Mesothelial cell of epicardium (in vitro differentiated cells): ENCODE measurements at regions not wholly inside any gene's neighbourhood (a gene's known extent, or its start where the extent isn't known, plus 50 kb on each side); places are given as distances from the start of the nearest gene placed in this dataset.

Experiments used
- DNase-seq, 2 experiments: peaks; one replicate each; pipeline ENCODE4 v3.0.0; 2021; ENCODE audit warnings: low spot score in 2 of 2; ENCODE audit not compliant: unreplicated experiment in 2 of 2
- H3K27ac Mint-ChIP-seq: 2 replicates; pipeline ENCODE4 v1.8.0; 2021; ENCODE audit warnings: mixed read lengths
- H3K27me3 Mint-ChIP-seq: 2 replicates; pipeline ENCODE4 v1.8.0; 2021; ENCODE audit warnings: low read depth, mixed read lengths
- H3K36me3 Mint-ChIP-seq: 2 replicates; pipeline ENCODE4 v1.8.0; 2021; ENCODE audit warnings: mixed read lengths
- H3K4me1 Mint-ChIP-seq: 2 replicates; pipeline ENCODE4 v1.8.0; 2021; ENCODE audit warnings: mixed read lengths
- H3K4me3 Mint-ChIP-seq: 2 replicates; pipeline ENCODE4 v1.8.0; 2021; ENCODE audit warnings: mild to moderate bottlenecking, moderate library complexity, mixed read lengths
- H3K9me3 Mint-ChIP-seq: 2 replicates; pipeline ENCODE4 v1.8.0; 2021; ENCODE audit warnings: mixed read lengths
- TF ChIP-seq, protein P1 (sequence below): fragments of 200-600 bp; sonication (generic); IDR thresholded peaks from one replicate; pipeline ENCODE4 v1.5.0; 2021; ENCODE audit warnings: antibody characterized with exemption; ENCODE audit not compliant: unreplicated experiment

DNA sequence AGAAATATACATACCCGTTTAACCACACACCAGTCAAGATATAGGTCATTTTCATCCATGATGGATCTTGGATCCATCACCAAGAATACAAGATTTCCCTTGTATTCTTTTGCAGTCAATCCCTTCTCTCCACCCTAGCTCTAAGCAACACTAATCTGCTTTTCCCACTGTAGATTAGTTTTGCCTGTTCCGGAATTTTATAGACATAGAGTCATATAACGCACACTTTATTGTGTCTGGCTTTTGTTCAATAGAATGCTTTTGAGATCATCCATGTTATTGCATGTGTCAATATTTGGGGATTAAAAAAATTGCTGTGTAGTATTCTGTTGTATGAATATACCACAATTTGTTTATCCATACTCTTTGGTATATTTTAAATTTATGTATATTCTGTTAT, 235.6 kb upstream of the BCOR start:
- DNase-seq, result no peak
- TF ChIP-seq, protein P1, sequence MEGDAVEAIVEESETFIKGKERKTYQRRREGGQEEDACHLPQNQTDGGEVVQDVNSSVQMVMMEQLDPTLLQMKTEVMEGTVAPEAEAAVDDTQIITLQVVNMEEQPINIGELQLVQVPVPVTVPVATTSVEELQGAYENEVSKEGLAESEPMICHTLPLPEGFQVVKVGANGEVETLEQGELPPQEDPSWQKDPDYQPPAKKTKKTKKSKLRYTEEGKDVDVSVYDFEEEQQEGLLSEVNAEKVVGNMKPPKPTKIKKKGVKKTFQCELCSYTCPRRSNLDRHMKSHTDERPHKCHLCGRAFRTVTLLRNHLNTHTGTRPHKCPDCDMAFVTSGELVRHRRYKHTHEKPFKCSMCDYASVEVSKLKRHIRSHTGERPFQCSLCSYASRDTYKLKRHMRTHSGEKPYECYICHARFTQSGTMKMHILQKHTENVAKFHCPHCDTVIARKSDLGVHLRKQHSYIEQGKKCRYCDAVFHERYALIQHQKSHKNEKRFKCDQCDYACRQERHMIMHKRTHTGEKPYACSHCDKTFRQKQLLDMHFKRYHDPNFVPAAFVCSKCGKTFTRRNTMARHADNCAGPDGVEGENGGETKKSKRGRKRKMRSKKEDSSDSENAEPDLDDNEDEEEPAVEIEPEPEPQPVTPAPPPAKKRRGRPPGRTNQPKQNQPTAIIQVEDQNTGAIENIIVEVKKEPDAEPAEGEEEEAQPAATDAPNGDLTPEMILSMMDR, result no peak
- H3K27ac Mint-ChIP-seq, result no peak overlapping the region
- H3K4me1 Mint-ChIP-seq, result no peaks in the 10 kb centered on the region
- no peaks in the 10 kb centered on the region for H3K27me3 Mint-ChIP-seq
- no peak overlapping the region for H3K4me3 Mint-ChIP-seq
- no peaks in the 10 kb centered on the region for H3K36me3 Mint-ChIP-seq
- peaks cover 29% of the 10 kb centered on the region for H3K9me3 Mint-ChIP-seq

DNA sequence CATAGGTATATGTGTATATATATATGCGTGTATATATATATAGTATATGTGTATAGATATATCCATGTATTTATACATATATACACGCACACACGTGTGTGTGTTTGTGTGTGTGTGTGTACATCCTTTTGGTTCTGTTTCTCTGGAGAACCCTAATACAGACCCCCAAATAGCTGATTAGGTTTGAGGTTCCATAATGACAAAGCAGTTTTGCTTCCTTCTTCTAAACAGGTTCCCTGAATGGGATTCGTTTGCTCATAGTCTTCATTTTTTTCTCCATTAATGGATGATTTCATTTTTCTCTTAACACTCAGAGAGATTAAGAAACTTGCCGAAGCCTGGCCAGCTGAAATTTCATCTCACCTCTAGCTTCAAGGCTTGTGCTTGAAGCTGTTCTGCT, 234.0 kb upstream of the BCOR start:
- peaks cover 30% of the 10 kb centered on the region for H3K9me3 Mint-ChIP-seq
- H3K36me3 Mint-ChIP-seq, result no peaks in the 10 kb centered on the region
- TF ChIP-seq, protein P1, result no peak
- H3K27ac Mint-ChIP-seq, result no peak overlapping the region
- no peaks in the 10 kb centered on the region for H3K4me1 Mint-ChIP-seq
- no peaks in the 10 kb centered on the region for H3K27me3 Mint-ChIP-seq
- H3K4me3 Mint-ChIP-seq, result no peak overlapping the region
- no peak for DNase-seq

DNA sequence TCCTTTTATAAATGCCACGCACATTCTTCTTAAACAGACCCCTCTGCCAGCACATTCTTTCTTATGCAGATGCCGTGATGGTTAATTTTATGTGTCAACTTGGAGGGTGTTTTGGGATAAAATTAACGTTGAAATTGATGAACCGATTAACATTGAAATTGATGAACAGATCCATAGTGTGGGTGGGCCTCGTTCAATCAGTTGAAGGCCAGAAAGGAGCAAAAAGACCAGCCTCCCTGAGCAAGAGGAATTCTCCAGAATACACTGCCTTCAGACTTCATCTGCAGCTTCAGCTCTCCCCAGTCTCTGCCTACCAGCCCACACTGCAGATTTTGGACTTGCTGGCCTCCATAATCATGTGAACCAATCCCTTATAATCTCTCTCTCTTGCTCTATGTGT, 233.6 kb upstream of the BCOR start:
- no peaks in the 10 kb centered on the region for H3K4me1 Mint-ChIP-seq
- TF ChIP-seq, protein P1, result no peak
- no peak overlapping the region for H3K4me3 Mint-ChIP-seq
- peaks cover 34% of the 10 kb centered on the region for H3K9me3 Mint-ChIP-seq
- H3K36me3 Mint-ChIP-seq, result no peaks in the 10 kb centered on the region
- no peak for DNase-seq
- H3K27me3 Mint-ChIP-seq, result no peaks in the 10 kb centered on the region
- H3K27ac Mint-ChIP-seq, result no peak overlapping the region

DNA sequence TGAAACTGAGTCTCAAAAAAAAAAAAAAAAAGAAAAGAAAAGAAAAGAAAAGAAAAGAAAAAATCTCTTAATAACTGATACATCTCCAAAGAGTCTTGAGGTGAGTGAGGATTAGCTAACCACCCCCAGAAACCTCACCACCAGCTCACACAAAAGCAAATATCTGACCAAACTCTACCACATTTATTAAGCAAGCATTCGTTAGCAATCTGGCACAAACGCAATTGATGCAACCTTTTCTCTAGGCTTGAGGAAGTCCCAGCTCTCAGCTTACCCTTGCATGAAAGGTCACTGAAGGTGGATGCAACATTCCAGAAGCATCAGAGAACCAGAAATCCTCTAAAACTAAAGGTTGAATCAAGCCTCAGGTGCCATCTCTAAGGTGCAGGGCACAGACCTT, 231.9 kb upstream of the BCOR start:
- Mint-ChIP-seq H3K4me1 (no peaks in the 10 kb centered on the region), H3K27ac (no peak overlapping the region), H3K9me3 (peaks cover 36% of the 10 kb centered on the region), H3K36me3 (no peaks in the 10 kb centered on the region), H3K4me3 (no peak overlapping the region), H3K27me3 (no peaks in the 10 kb centered on the region)
- TF ChIP-seq, protein P1, result no peak
- no peak for DNase-seq

DNA sequence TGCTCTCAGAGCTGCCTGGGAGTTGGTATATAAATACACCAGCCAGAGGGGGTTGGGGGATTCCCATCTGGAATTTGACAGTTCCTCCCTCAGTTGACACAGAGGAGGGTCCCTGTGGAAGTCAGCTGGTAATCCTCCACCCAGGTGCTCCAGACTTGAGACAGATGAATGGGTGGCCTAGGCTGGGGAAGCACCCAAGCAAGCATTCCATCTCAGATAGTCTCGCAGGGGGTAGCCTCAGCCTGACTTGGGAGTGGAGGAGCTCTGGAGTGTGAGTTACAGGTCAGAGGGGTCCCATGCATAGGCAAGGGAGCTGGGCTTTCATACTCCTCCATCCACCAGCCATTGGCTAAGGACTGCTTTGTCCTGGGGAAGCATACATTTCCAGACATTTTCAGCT, 229.3 kb upstream of the BCOR start:
- Mint-ChIP-seq H3K36me3 (no peaks in the 10 kb centered on the region), H3K4me3 (no peak overlapping the region), H3K27ac (no peak overlapping the region), H3K27me3 (no peaks in the 10 kb centered on the region), H3K4me1 (no peaks in the 10 kb centered on the region), H3K9me3 (peaks cover 28% of the 10 kb centered on the region)
- DNase-seq, result no peak
- TF ChIP-seq, protein P1, result no peak
